ENCODE measurements at regions not wholly inside any gene's neighbourhood (a gene's known extent, or its start where the extent isn't known, plus 50 kb on each side); places are given as distances from the start of the nearest gene placed in this dataset.

GRCh38 chr4:4921077-4921476 is 61.6 kb downstream of the MSX1 start:
- Histone ChIP-seq H3K27me3 (ENCODE audit: control insufficient read depth, insufficient read depth, low read length) (no peaks in the 10 kb centered on the region), H3K36me3 (ENCODE audit: control insufficient read depth, insufficient read depth, low read length) (no peaks in the 10 kb centered on the region), H3K4me3 (ENCODE audit: low read depth, low read length) (no peak overlapping the region)
- no peak for TF ChIP-seq CTCF (IDR thresholded peaks at IDR 0.05; ENCODE audit: insufficient read depth, low read length, severe bottlenecking)
- DNase-seq (ENCODE audit: low read depth) (no peak), FAIRE-seq (no peak)

GRCh38 chr4:4922441-4922840 is 63.0 kb downstream of the MSX1 start:
- Histone ChIP-seq H3K36me3 (ENCODE audit: control insufficient read depth, insufficient read depth, low read length) (no peaks in the 10 kb centered on the region), H3K27me3 (ENCODE audit: control insufficient read depth, insufficient read depth, low read length) (no peaks in the 10 kb centered on the region), H3K4me3 (ENCODE audit: low read depth, low read length) (no peak overlapping the region)
- TF ChIP-seq CTCF (IDR thresholded peaks at IDR 0.05; ENCODE audit: insufficient read depth, low read length, severe bottlenecking), result no peak
- no peak for FAIRE-seq
- no peak for DNase-seq (ENCODE audit: low read depth)

- no peak for TF ChIP-seq CTCF (IDR thresholded peaks at IDR 0.05; ENCODE audit: insufficient read depth, low read length, severe bottlenecking)
- H3K36me3 ChIP-seq (ENCODE audit: control insufficient read depth, insufficient read depth, low read length), result no peaks in the 10 kb centered on the region
- H3K4me3 ChIP-seq (ENCODE audit: low read depth, low read length), result no peak overlapping the region
- DNase-seq (ENCODE audit: low read depth), result no peak
- FAIRE-seq, result no peak
- no peaks in the 10 kb centered on the region for H3K27me3 ChIP-seq (ENCODE audit: control insufficient read depth, insufficient read depth, low read length)
These were observed 63.7 kb downstream of the MSX1 start for GRCh38 chr4:4923201-4923600.

GRCh38 chr4:4930677-4931076 is 71.2 kb downstream of the MSX1 start:
- no peak overlapping the region for H3K4me3 ChIP-seq (ENCODE audit: low read depth, low read length)
- TF ChIP-seq CTCF (IDR thresholded peaks at IDR 0.05; ENCODE audit: insufficient read depth, low read length, severe bottlenecking), result no peak
- no peak for DNase-seq (ENCODE audit: low read depth)
- H3K36me3 ChIP-seq (ENCODE audit: control insufficient read depth, insufficient read depth, low read length), result no peaks in the 10 kb centered on the region
- no peaks in the 10 kb centered on the region for H3K27me3 ChIP-seq (ENCODE audit: control insufficient read depth, insufficient read depth, low read length)
- FAIRE-seq, result no peak

- Histone ChIP-seq H3K27me3 (ENCODE audit: control insufficient read depth, insufficient read depth, low read length) (no peaks in the 10 kb centered on the region), H3K4me3 (ENCODE audit: low read depth, low read length) (no peak overlapping the region), H3K36me3 (ENCODE audit: control insufficient read depth, insufficient read depth, low read length) (no peaks in the 10 kb centered on the region)
- DNase-seq (ENCODE audit: low read depth) (no peak), FAIRE-seq (no peak)
- no peak for TF ChIP-seq CTCF (IDR thresholded peaks at IDR 0.05; ENCODE audit: insufficient read depth, low read length, severe bottlenecking)
These were observed 76.5 kb downstream of the MSX1 start for GRCh38 chr4:4935974-4936373.

- FAIRE-seq (no peak), DNase-seq (ENCODE audit: low read depth) (no peak)
- TF ChIP-seq CTCF (IDR thresholded peaks at IDR 0.05; ENCODE audit: insufficient read depth, low read length, severe bottlenecking), result no peak
These were observed 78.5 kb downstream of the MSX1 start for GRCh38 chr4:4937926-4938325.

More at GRCh38 chr4:4937926-4938325, 78.5 kb downstream of the MSX1 start:
- Histone ChIP-seq H3K36me3 (ENCODE audit: control insufficient read depth, insufficient read depth, low read length) (no peaks in the 10 kb centered on the region), H3K4me3 (ENCODE audit: low read depth, low read length) (no peak overlapping the region), H3K27me3 (ENCODE audit: control insufficient read depth, insufficient read depth, low read length) (no peaks in the 10 kb centered on the region)

Measured in bronchial epithelial cell (primary cell).